GM23338 (cell line): ENCODE measurements at regions not wholly inside any gene's neighbourhood (a gene's known extent, or its start where the extent isn't known, plus 50 kb on each side); places are given as distances from the start of the nearest gene placed in this dataset.

Experiments used
- ATAC-seq: fragments of 200-7000 bp; cut with Tn5 transposase; 3 replicates; pipeline ENCODE4 v1.9.1; 2020
- DNase-seq: peaks from one replicate; pipeline ENCODE4 v3.0.0-alpha.2; 2015; ENCODE audit warnings: low spot score
- H2AFZ ChIP-seq: fragments of 200-600 bp; sonication (generic); 2 replicates; pipeline ENCODE4 v1.8.0; 2016; ENCODE audit warnings: antibody characterized with exemption, mild to moderate bottlenecking, moderate library complexity
- H3F3A ChIP-seq: fragments of 200-600 bp; sonication (generic); replicated peaks from 2 replicates; pipeline ENCODE4 v1.8.0; 2017; ENCODE audit warnings: antibody characterized with exemption, mixed run types, low read depth
- H3K27ac ChIP-seq: fragments of 200-600 bp; sonication (generic); 2 replicates; pipeline ENCODE4 v1.6.1; 2016; ENCODE audit warnings: low read depth
- H3K27me3 ChIP-seq: fragments of 200-600 bp; sonication (generic); 2 replicates; pipeline ENCODE4 v1.8.0; 2016; ENCODE audit warnings: mild to moderate bottlenecking, mixed run types, moderate library complexity; ENCODE audit not compliant: insufficient read depth
- H3K36me3 ChIP-seq: fragments of 200-600 bp; sonication (generic); 2 replicates; pipeline ENCODE4 v1.8.0; 2016; ENCODE audit warnings: mild to moderate bottlenecking; ENCODE audit not compliant: insufficient read depth
- H3K4me1 ChIP-seq: fragments of 200-600 bp; sonication (generic); 2 replicates; pipeline ENCODE4 v1.8.0; 2016; ENCODE audit warnings: mild to moderate bottlenecking, moderate library complexity; ENCODE audit not compliant: insufficient read depth
- H3K4me2 ChIP-seq: fragments of 200-600 bp; sonication (generic); 2 replicates; pipeline ENCODE4 v1.7.1; 2017; ENCODE audit warnings: mixed run types
- H3K4me3 ChIP-seq: fragments of 200-600 bp; sonication (generic); 2 replicates; pipeline ENCODE4 v1.6.1; 2016; ENCODE audit warnings: mixed run types
- H3K79me2 ChIP-seq: fragments of 200-600 bp; sonication (generic); replicated peaks from 2 replicates; pipeline ENCODE4 v1.8.0; 2017; ENCODE audit warnings: mild to moderate bottlenecking; ENCODE audit not compliant: insufficient read depth
- H3K9me2 ChIP-seq: fragments of 200-600 bp; sonication (generic); 2 replicates; pipeline ENCODE4 v1.8.0; 2017; ENCODE audit not compliant: insufficient read depth
- H4K20me1 ChIP-seq: fragments of 200-600 bp; sonication (generic); replicated peaks from 2 replicates; pipeline ENCODE4 v1.8.0; 2017; ENCODE audit warnings: mild to moderate bottlenecking; ENCODE audit not compliant: insufficient read depth
- H3K27ac Mint-ChIP-seq: 2 replicates; pipeline ENCODE4 v1.8.0; 2020; ENCODE audit warnings: inconsistent platforms, mild to moderate bottlenecking, moderate library complexity, mixed read lengths
- H3K27me3 Mint-ChIP-seq: 3 replicates; pipeline ENCODE4 v1.8.0; 2022; ENCODE audit warnings: low read depth, mild to moderate bottlenecking, moderate library complexity, mixed read lengths, inconsistent platforms; ENCODE audit not compliant: insufficient read depth, poor library complexity
- H3K36me3 Mint-ChIP-seq: 3 replicates; pipeline ENCODE4 v1.8.0; 2021; ENCODE audit warnings: low read depth, mild to moderate bottlenecking, inconsistent platforms, moderate library complexity, mixed read lengths
- H3K4me1 Mint-ChIP-seq: 3 replicates; pipeline ENCODE4 v1.8.0; 2020; ENCODE audit warnings: mild to moderate bottlenecking, inconsistent platforms, mixed read lengths
- H3K4me3 Mint-ChIP-seq: 3 replicates; pipeline ENCODE4 v1.8.0; 2021; ENCODE audit warnings: moderate library complexity, mild to moderate bottlenecking, inconsistent platforms, mixed read lengths
- H3K9me3 Mint-ChIP-seq: 3 replicates; pipeline ENCODE4 v1.8.0; 2020; ENCODE audit warnings: moderate library complexity, mild to moderate bottlenecking, inconsistent platforms, mixed read lengths
- CREB1 ChIP-seq: fragments of 250-450 bp; sonication (Bioruptor Pico); IDR thresholded peaks from 2 replicates; pipeline ENCODE4 v1.5.0; 2020; ENCODE audit warnings: low read depth, mild to moderate bottlenecking, moderate library complexity
- EZH2phosphoT487 ChIP-seq: fragments of 200-600 bp; sonication (generic); IDR thresholded peaks from one replicate; pipeline ENCODE4 v1.8.1; 2018; ENCODE audit warnings: antibody characterized with exemption; ENCODE audit not compliant: unreplicated experiment
- JUNB ChIP-seq: IDR thresholded peaks from one replicate; pipeline ENCODE4 v1.6.1; 2016; ENCODE audit warnings: antibody characterized with exemption; ENCODE audit not compliant: unreplicated experiment
- NANOG ChIP-seq: IDR thresholded peaks from 2 replicates; pipeline ENCODE4 v1.6.1; 2016; ENCODE audit warnings: antibody characterized with exemption, borderline replicate concordance
- ZNF114 ChIP-seq: fragments of 250-450 bp; sonication (Bioruptor Pico); IDR thresholded peaks from 2 replicates; pipeline ENCODE4 v1.5.0; 2020; ENCODE audit warnings: mild to moderate bottlenecking, moderate library complexity
- ZNF331 ChIP-seq: fragments of 250-450 bp; sonication (Bioruptor Pico); IDR thresholded peaks from 2 replicates; pipeline ENCODE4 v1.5.0; 2020; ENCODE audit warnings: low read depth, mild to moderate bottlenecking, moderate library complexity
- TF ChIP-seq, protein P1 (sequence below): fragments of 250-450 bp; sonication (Bioruptor Pico); IDR thresholded peaks from 2 replicates; pipeline ENCODE4 v1.5.0; 2020; ENCODE audit warnings: mild to moderate bottlenecking, moderate library complexity
- TF ChIP-seq, protein P2 (sequence below): IDR thresholded peaks from 2 replicates; pipeline ENCODE4 v1.6.1; 2016; ENCODE audit warnings: antibody characterized with exemption
- TF ChIP-seq, protein P3 (sequence below), 2 experiments: fragments of 200-600 bp in 1 of 2; sonication (generic) in 1 of 2; conservative IDR thresholded peaks; 2 replicates each; pipeline versions ENCODE4 v1.5.1 to v1.6.1; 2016 to 2017; ENCODE audit warnings: antibody characterized with exemption in 2 of 2, low read depth in 2 of 2, mild to moderate bottlenecking in 2 of 2, moderate library complexity in 1 of 2

DNA sequence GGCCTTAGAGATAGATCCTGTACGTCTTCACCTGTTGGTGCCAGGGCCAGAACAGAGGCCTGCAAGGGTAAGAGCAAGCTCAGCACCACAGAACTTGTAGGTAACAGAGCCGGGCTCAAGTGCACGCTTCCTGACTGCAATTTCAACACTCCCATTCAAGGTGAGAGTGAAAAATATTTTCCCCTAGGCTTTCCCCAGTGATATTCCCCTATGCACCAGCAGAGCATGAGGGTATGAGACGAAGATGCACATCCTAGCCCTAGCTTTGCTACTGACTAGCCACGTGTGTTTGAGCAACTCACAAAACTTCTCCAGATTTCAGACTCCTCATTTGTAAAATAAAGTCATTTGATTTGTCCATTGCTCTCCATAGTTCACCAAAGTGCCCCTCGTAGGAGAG, 411.6 kb downstream of the ZNF521 start:
- H3K27me3 Mint-ChIP-seq, result no peaks in the 10 kb centered on the region
- no peak for ATAC-seq
- H3K27ac Mint-ChIP-seq, result no peak overlapping the region

GRCh38 chr18:24941174-24941951, 410.6 kb downstream of the ZNF521 start:
- no peak for ATAC-seq
- Histone ChIP-seq H3K36me3 (no peaks in the 10 kb centered on the region), H3K27me3 (no peaks in the 10 kb centered on the region), H3K9me2 (no peaks in the 10 kb centered on the region), H3K4me2 (no peak overlapping the region), H2AFZ (no peak overlapping the region), H4K20me1 (no peaks in the 10 kb centered on the region), H3K4me3 (no peak overlapping the region), H3K79me2 (no peaks in the 10 kb centered on the region), H3F3A (no peaks in the 10 kb centered on the region), H3K27ac (no peak overlapping the region), H3K4me1 (no peaks in the 10 kb centered on the region)
- Mint-ChIP-seq H3K4me1 (peaks cover 5% of the 10 kb centered on the region; the same call in 1 of the 3 replicates), H3K27me3 (no peaks in the 10 kb centered on the region), H3K36me3 (no peaks in the 10 kb centered on the region), H3K4me3 (no peak overlapping the region), H3K27ac (no peak overlapping the region), H3K9me3 (no peaks in the 10 kb centered on the region)
- no peak for DNase-seq
- no peak for TF ChIP-seq ZNF114 (CRISPR knock-in tag)
- TF ChIP-seq, protein P1, sequence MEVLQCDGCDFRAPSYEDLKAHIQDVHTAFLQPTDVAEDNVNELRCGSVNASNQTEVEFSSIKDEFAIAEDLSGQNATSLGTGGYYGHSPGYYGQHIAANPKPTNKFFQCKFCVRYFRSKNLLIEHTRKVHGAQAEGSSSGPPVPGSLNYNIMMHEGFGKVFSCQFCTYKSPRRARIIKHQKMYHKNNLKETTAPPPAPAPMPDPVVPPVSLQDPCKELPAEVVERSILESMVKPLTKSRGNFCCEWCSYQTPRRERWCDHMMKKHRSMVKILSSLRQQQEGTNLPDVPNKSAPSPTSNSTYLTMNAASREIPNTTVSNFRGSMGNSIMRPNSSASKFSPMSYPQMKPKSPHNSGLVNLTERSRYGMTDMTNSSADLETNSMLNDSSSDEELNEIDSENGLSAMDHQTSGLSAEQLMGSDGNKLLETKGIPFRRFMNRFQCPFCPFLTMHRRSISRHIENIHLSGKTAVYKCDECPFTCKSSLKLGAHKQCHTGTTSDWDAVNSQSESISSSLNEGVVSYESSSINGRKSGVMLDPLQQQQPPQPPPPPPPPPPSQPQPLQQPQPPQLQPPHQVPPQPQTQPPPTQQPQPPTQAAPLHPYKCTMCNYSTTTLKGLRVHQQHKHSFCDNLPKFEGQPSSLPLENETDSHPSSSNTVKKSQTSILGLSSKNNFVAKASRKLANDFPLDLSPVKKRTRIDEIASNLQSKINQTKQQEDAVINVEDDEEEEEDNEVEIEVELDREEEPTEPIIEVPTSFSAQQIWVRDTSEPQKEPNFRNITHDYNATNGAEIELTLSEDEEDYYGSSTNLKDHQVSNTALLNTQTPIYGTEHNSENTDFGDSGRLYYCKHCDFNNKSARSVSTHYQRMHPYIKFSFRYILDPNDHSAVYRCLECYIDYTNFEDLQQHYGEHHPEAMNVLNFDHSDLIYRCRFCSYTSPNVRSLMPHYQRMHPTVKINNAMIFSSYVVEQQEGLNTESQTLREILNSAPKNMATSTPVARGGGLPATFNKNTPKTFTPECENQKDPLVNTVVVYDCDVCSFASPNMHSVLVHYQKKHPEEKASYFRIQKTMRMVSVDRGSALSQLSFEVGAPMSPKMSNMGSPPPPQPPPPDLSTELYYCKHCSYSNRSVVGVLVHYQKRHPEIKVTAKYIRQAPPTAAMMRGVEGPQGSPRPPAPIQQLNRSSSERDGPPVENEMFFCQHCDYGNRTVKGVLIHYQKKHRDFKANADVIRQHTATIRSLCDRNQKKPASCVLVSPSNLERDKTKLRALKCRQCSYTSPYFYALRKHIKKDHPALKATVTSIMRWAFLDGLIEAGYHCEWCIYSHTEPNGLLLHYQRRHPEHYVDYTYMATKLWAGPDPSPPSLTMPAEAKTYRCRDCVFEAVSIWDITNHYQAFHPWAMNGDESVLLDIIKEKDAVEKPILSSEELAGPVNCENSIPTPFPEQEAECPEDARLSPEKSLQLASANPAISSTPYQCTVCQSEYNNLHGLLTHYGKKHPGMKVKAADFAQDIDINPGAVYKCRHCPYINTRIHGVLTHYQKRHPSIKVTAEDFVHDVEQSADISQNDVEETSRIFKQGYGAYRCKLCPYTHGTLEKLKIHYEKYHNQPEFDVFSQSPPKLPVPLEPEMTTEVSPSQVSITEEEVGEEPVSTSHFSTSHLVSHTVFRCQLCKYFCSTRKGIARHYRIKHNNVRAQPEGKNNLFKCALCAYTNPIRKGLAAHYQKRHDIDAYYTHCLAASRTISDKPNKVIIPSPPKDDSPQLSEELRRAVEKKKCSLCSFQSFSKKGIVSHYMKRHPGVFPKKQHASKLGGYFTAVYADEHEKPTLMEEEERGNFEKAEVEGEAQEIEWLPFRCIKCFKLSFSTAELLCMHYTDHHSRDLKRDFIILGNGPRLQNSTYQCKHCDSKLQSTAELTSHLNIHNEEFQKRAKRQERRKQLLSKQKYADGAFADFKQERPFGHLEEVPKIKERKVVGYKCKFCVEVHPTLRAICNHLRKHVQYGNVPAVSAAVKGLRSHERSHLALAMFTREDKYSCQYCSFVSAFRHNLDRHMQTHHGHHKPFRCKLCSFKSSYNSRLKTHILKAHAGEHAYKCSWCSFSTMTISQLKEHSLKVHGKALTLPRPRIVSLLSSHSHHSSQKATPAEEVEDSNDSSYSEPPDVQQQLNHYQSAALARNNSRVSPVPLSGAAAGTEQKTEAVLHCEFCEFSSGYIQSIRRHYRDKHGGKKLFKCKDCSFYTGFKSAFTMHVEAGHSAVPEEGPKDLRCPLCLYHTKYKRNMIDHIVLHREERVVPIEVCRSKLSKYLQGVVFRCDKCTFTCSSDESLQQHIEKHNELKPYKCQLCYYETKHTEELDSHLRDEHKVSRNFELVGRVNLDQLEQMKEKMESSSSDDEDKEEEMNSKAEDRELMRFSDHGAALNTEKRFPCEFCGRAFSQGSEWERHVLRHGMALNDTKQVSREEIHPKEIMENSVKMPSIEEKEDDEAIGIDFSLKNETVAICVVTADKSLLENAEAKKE (CRISPR knock-in tag), result no peak

More for the DNA sequence above, 411.6 kb downstream of the ZNF521 start:
- no peak overlapping the region for H3K27ac ChIP-seq
- no peaks in the 10 kb centered on the region; the same call in 1 of the 2 replicates for H3K9me2 ChIP-seq
- no peak overlapping the region for H3K4me2 ChIP-seq
- peaks cover 5% of the 10 kb centered on the region; the same call in 1 of the 3 replicates for H3K4me1 Mint-ChIP-seq
- no peak overlapping the region for H3K4me3 Mint-ChIP-seq
- H3F3A ChIP-seq, result no peaks in the 10 kb centered on the region
- no peaks in the 10 kb centered on the region for H3K79me2 ChIP-seq
- H4K20me1 ChIP-seq, result no peaks in the 10 kb centered on the region
- H3K36me3 Mint-ChIP-seq, result no peaks in the 10 kb centered on the region
- no peaks in the 10 kb centered on the region for H3K27me3 ChIP-seq
- H3K36me3 ChIP-seq, result no peaks in the 10 kb centered on the region
- DNase-seq, result no peak
- H2AFZ ChIP-seq, result no peak overlapping the region
- TF ChIP-seq, protein P2, sequence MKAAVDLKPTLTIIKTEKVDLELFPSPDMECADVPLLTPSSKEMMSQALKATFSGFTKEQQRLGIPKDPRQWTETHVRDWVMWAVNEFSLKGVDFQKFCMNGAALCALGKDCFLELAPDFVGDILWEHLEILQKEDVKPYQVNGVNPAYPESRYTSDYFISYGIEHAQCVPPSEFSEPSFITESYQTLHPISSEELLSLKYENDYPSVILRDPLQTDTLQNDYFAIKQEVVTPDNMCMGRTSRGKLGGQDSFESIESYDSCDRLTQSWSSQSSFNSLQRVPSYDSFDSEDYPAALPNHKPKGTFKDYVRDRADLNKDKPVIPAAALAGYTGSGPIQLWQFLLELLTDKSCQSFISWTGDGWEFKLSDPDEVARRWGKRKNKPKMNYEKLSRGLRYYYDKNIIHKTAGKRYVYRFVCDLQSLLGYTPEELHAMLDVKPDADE, result no peak
- TF ChIP-seq, protein P3, sequence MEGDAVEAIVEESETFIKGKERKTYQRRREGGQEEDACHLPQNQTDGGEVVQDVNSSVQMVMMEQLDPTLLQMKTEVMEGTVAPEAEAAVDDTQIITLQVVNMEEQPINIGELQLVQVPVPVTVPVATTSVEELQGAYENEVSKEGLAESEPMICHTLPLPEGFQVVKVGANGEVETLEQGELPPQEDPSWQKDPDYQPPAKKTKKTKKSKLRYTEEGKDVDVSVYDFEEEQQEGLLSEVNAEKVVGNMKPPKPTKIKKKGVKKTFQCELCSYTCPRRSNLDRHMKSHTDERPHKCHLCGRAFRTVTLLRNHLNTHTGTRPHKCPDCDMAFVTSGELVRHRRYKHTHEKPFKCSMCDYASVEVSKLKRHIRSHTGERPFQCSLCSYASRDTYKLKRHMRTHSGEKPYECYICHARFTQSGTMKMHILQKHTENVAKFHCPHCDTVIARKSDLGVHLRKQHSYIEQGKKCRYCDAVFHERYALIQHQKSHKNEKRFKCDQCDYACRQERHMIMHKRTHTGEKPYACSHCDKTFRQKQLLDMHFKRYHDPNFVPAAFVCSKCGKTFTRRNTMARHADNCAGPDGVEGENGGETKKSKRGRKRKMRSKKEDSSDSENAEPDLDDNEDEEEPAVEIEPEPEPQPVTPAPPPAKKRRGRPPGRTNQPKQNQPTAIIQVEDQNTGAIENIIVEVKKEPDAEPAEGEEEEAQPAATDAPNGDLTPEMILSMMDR (conservative IDR thresholded peaks at IDR 0.05; ENCODE audit: low read depth in 2 of 2), result no peak
- TF ChIP-seq ZNF331 (no peak), JUNB (no peak), CREB1 (no peak), NANOG (no peak), EZH2phosphoT487 (no peak)
- no peaks in the 10 kb centered on the region for H3K4me1 ChIP-seq
- H3K4me3 ChIP-seq, result no peak overlapping the region
- no peaks in the 10 kb centered on the region for H3K9me3 Mint-ChIP-seq
